HG02798 (cell line): ENCODE measurements at regions not wholly inside any gene's neighbourhood (a gene's known extent, or its start where the extent isn't known, plus 50 kb on each side); places are given as distances from the start of the nearest gene placed in this dataset.
"Not testable (repeated sequence)": the region's sequence is repeated elsewhere in the genome, so short reads cannot be mapped to it uniquely, and the experiment has no call there.

Experiments
- ATAC-seq: cut with Tn5 transposase; IDR thresholded peaks from one replicate; pipeline ENCODE4 v1.9.1; 2021; ENCODE audit warnings: mild to moderate bottlenecking; ENCODE audit not compliant: unreplicated experiment, poor library complexity

- ATAC-seq, result no peak
Measured at GRCh38 chr10:21368728-21369425, 156.6 kb downstream of the SKIDA1 start.

- peak; percentile 61 for ATAC-seq
Measured at GRCh38 chr10:21368022-21368582, 157.4 kb downstream of the SKIDA1 start.

GRCh38 chr10:21366108-21366507 is 159.4 kb downstream of the SKIDA1 start:
- not testable (repeated sequence) for ATAC-seq

- no peak for ATAC-seq
Measured at GRCh38 chr10:21364196-21365114, 161.0 kb downstream of the SKIDA1 start.

- ATAC-seq, result no peak
Measured at GRCh38 chr10:21363731-21364104, 161.8 kb downstream of the SKIDA1 start.

GRCh38 chr10:21363092-21363730 is 162.3 kb downstream of the SKIDA1 start:
- ATAC-seq, result no peak

- no peak for ATAC-seq
Measured at GRCh38 chr10:21359202-21359601, 166.3 kb downstream of the SKIDA1 start.

GRCh38 chr10:21355591-21356011 is 169.9 kb downstream of the SKIDA1 start:
- ATAC-seq, result no peak

- no peak for ATAC-seq
Measured at GRCh38 chr10:21352886-21353285, 172.6 kb downstream of the SKIDA1 start.

GRCh38 chr10:21351594-21351993 is 173.9 kb downstream of the SKIDA1 start:
- ATAC-seq, result not testable (repeated sequence)

GRCh38 chr10:21349912-21350286 is 175.6 kb downstream of the SKIDA1 start:
- ATAC-seq, result no peak

GRCh38 chr10:21347785-21348170 is 177.7 kb downstream of the SKIDA1 start:
- no peak for ATAC-seq

- ATAC-seq, result no peak
Measured at GRCh38 chr10:21347043-21347784, 178.3 kb downstream of the SKIDA1 start.

- ATAC-seq, result no peak
Measured at GRCh38 chr10:21343087-21343486, 182.4 kb downstream of the SKIDA1 start.

- not testable (repeated sequence) for ATAC-seq
Measured at GRCh38 chr10:21342499-21342898, 183.0 kb downstream of the SKIDA1 start.

- ATAC-seq, result no peak
Measured at GRCh38 chr10:21340331-21340730, 185.2 kb downstream of the SKIDA1 start.

- no peak for ATAC-seq
Measured at GRCh38 chr10:21337171-21337792, 188.2 kb downstream of the SKIDA1 start.

- no peak for ATAC-seq
Measured at GRCh38 chr10:21336476-21337170, 188.9 kb downstream of the SKIDA1 start.
